Mammary epithelial cell (primary cell): ENCODE measurements at regions not wholly inside any gene's neighbourhood (a gene's known extent, or its start where the extent isn't known, plus 50 kb on each side); places are given as distances from the start of the nearest gene placed in this dataset.

Experiments used
- CTCF ChIP-seq, 2 donors: IDR thresholded peaks in 1 of 2; conservative IDR thresholded peaks in 1 of 2; 2 replicates each; pipeline ENCODE4 v1.5.1; 2011 to 2012; ENCODE audit warnings: inconsistent platforms in 2 of 2, low read length in 2 of 2, mild to moderate bottlenecking in 2 of 2, control low read depth in 1 of 2, low read depth in 1 of 2; ENCODE audit not compliant: insufficient read depth in 1 of 2; ENCODE audit errors: extremely low read depth in 1 of 2
- EZH2 ChIP-seq: IDR thresholded peaks from 2 replicates; pipeline ENCODE4 v1.6.1; 2012; ENCODE audit warnings: low read length, inconsistent platforms, borderline replicate concordance

GRCh38 chr10:84842593-84842992, 514.2 kb downstream of the CCSER2 start:
- TF ChIP-seq CTCF (conservative IDR thresholded peaks at IDR 0.05 in 1 of 2, IDR thresholded peaks at IDR 0.05 in 1 of 2; ENCODE audit: extremely low read depth in 1 of 2, insufficient read depth in 1 of 2, low read depth in 1 of 2, low read length in 2 of 2) = no peak
- TF ChIP-seq EZH2 = no peak
